ENCODE measurements at regions not wholly inside any gene's neighbourhood (a gene's known extent, or its start where the extent isn't known, plus 50 kb on each side); places are given as distances from the start of the nearest gene placed in this dataset.

- BruUV-seq (replicated peaks), result no TSS peak
- H3K4me1 ChIP-seq (ENCODE audit: insufficient read depth, low read length), result no peaks in the 10 kb centered on the region
- POLR2A ChIA-PET, result no interaction called here
- intact Hi-C loops (cut with micrococcal nuclease; ENCODE audit: unreplicated experiment) (no loop called here), in situ Hi-C loops (cut with HindIII; ENCODE audit: extremely low pct_ligation_motif_present, low pct_unique_long_range_greater_than_20kb) (no loop called here)
- H3K9me3 ChIP-seq (ENCODE audit: low read length), result peaks cover 9% of the 10 kb centered on the region; the same call in 1 of the 2 replicates
- CTCF ChIA-PET (ENCODE audit: low intra/inter-chr PET ratio, low total read pairs), result no interaction called here
- H3K27ac ChIP-seq (ENCODE audit: extremely low read length, insufficient read depth, low read length), result no peak overlapping the region
- H3K36me3 ChIP-seq (replicated peaks in 1 of 2; ENCODE audit: control insufficient read depth in 1 of 2, insufficient read depth in 2 of 2, low read length in 2 of 2), result no peaks in the 10 kb centered on the region
- no peak overlapping the region for H3K4me3 ChIP-seq (replicated peaks in 1 of 3; ENCODE audit: insufficient read depth in 1 of 3, low read depth in 2 of 3, low read length in 3 of 3)
- no peaks in the 10 kb centered on the region for H3K79me2 ChIP-seq (ENCODE audit: insufficient read depth, low read length)
- TF ChIP-seq HMG20B (CRISPR knock-in tag; conservative IDR thresholded peaks at IDR 0.05) (no peak), TAF15 (IDR thresholded peaks at IDR 0.05; ENCODE audit: low read depth, low read length, poor library complexity, severe bottlenecking) (no peak)
- no peak for DNase-seq (ENCODE audit: low spot score)
- no peaks in the 10 kb centered on the region for H4K20me1 ChIP-seq (ENCODE audit: insufficient read depth, low read length)
- H3K4me2 ChIP-seq (ENCODE audit: low read depth, low read length), result no peak overlapping the region
- no peak for FAIRE-seq
- 6% methylated on average over 1 of the region's 1 CpG for WGBS (ENCODE audit: low lambda C conversion rate)
- no peak for ATAC-seq
- H2AFZ ChIP-seq (ENCODE audit: low read length), result no peak overlapping the region
- H3K27me3 ChIP-seq (ENCODE audit: control insufficient read depth in 1 of 2, insufficient read depth in 2 of 2, low read length in 2 of 2), result no peaks in the 10 kb centered on the region
- H3K9ac ChIP-seq (ENCODE audit: insufficient read depth, low read depth, low read length), result no peak overlapping the region
Measured at GRCh38 chr13:63025741-63026140, 1610.1 kb upstream of the PCDH20 start.

- BruUV-seq (replicated peaks), result no TSS peak
- ChIA-PET POLR2A (no interaction called here), CTCF (ENCODE audit: low intra/inter-chr PET ratio, low total read pairs) (no interaction called here)
- Histone ChIP-seq H3K36me3 (replicated peaks in 1 of 2; ENCODE audit: control insufficient read depth in 1 of 2, insufficient read depth in 2 of 2, low read length in 2 of 2) (no peaks in the 10 kb centered on the region), H3K27me3 (ENCODE audit: control insufficient read depth in 1 of 2, insufficient read depth in 2 of 2, low read length in 2 of 2) (no peaks in the 10 kb centered on the region), H3K27ac (ENCODE audit: extremely low read length, insufficient read depth, low read length) (no peak overlapping the region), H3K79me2 (ENCODE audit: insufficient read depth, low read length) (no peaks in the 10 kb centered on the region), H3K9ac (ENCODE audit: insufficient read depth, low read depth, low read length) (no peak overlapping the region), H3K4me2 (ENCODE audit: low read depth, low read length) (no peak overlapping the region), H2AFZ (ENCODE audit: low read length) (no peak overlapping the region), H3K9me3 (ENCODE audit: low read length) (peaks cover 5% of the 10 kb centered on the region; the same call in 1 of the 2 replicates), H4K20me1 (ENCODE audit: insufficient read depth, low read length) (no peaks in the 10 kb centered on the region), H3K4me3 (replicated peaks in 1 of 3; ENCODE audit: insufficient read depth in 1 of 3, low read depth in 2 of 3, low read length in 3 of 3) (no peak overlapping the region), H3K4me1 (ENCODE audit: insufficient read depth, low read length) (no peaks in the 10 kb centered on the region)
- FAIRE-seq (no peak), DNase-seq (ENCODE audit: low spot score) (no peak), ATAC-seq (no peak)
- in situ Hi-C loops (cut with HindIII; ENCODE audit: extremely low pct_ligation_motif_present, low pct_unique_long_range_greater_than_20kb) (no loop called here), intact Hi-C loops (cut with micrococcal nuclease; ENCODE audit: unreplicated experiment) (no loop called here)
- under 1% methylated on average over 3 of the region's 3 CpGs for WGBS (ENCODE audit: low lambda C conversion rate)
- no peak for TF ChIP-seq ZC3H4 (CRISPR knock-in tag; IDR thresholded peaks at IDR 0.05; ENCODE audit: borderline replicate concordance)
- no peak for TF ChIP-seq MXD4 (CRISPR knock-in tag; IDR thresholded peaks at IDR 0.05)
- no peak for TF ChIP-seq GATAD2A (CRISPR knock-in tag; IDR thresholded peaks at IDR 0.05)
- TF ChIP-seq ATAD3A (CRISPR knock-in tag; IDR thresholded peaks at IDR 0.05), result no peak
- TF ChIP-seq, protein P1, sequence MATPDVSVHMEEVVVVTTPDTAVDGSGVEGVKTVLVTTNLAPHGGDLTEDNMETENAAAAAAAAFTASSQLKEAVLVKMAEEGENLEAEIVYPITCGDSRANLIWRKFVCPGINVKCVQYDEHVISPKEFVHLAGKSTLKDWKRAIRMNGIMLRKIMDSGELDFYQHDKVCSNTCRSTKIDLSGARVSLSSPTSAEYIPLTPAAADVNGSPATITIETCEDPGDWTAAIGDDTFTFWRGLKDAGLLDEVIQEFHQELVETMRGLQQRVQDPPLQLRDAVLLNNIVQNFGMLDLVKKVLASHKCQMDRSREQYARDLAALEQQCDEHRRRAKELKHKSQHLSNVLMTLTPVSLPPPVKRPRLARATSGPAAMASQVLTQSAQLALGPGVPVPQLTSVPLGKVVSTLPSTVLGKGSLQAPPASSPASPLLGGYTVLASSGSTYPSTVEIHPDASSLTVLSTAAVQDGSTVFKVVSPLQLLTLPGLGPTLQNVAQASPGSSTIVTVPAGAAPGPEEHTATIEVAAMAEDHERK (CRISPR knock-in tag; IDR thresholded peaks at IDR 0.05; ENCODE audit: low read depth), result no peak
- no peak for TF ChIP-seq SKI (IDR thresholded peaks at IDR 0.05; ENCODE audit: partially characterized antibody)
- TF ChIP-seq ZBTB2 (CRISPR knock-in tag; IDR thresholded peaks at IDR 0.05; ENCODE audit: low read depth), result no peak
- TF ChIP-seq ZFP82 (CRISPR knock-in tag; IDR thresholded peaks at IDR 0.05; ENCODE audit: borderline replicate concordance), result no peak
- TF ChIP-seq ZNF281 (CRISPR knock-in tag; IDR thresholded peaks at IDR 0.05; ENCODE audit: borderline replicate concordance), result no peak
- TF ChIP-seq SAFB2 (CRISPR knock-in tag; IDR thresholded peaks at IDR 0.05; ENCODE audit: borderline replicate concordance, low read depth), result no peak
- TF ChIP-seq RNF2 (conservative IDR thresholded peaks at IDR 0.05; ENCODE audit: low read depth), result no peak
- no peak for TF ChIP-seq NR3C1 (CRISPR knock-in tag; IDR thresholded peaks at IDR 0.05)
- no peak for TF ChIP-seq ZNF75D (CRISPR knock-in tag; IDR thresholded peaks at IDR 0.05; ENCODE audit: borderline replicate concordance)
- TF ChIP-seq TAF15 (IDR thresholded peaks at IDR 0.05; ENCODE audit: low read depth, low read length, poor library complexity, severe bottlenecking), result no peak
Measured at GRCh38 chr13:63024458-63024857, 1608.8 kb upstream of the PCDH20 start.
